Embryonic facial prominence (tissue), 1 donor: ENCODE measurements at regions not wholly inside any gene's neighbourhood (a gene's known extent, or its start where the extent isn't known, plus 50 kb on each side); places are given as distances from the start of the nearest gene placed in this dataset.
"Not testable (repeated sequence)": the region's sequence is repeated elsewhere in the genome, so short reads cannot be mapped to it uniquely, and the experiment has no call there.

ENCODE experiments used
- DNase-seq: peaks from one replicate; pipeline ENCODE4 v3.0.0-alpha.2; 2016; ENCODE audit errors: extremely low spot score

GRCh38 chr14:35944847-35945246 lies 118.7 kb downstream of the BRMS1L start:
- no peak for DNase-seq

- no peak for DNase-seq
Observed at GRCh38 chr14:35940291-35940690, 114.2 kb downstream of the BRMS1L start.

GRCh38 chr14:35938770-35939169 lies 112.6 kb downstream of the BRMS1L start:
- DNase-seq: no peak

- no peak for DNase-seq
Observed at GRCh38 chr14:35934499-35934898, 108.4 kb downstream of the BRMS1L start.

GRCh38 chr14:35932659-35933159 lies 106.6 kb downstream of the BRMS1L start:
- no peak for DNase-seq

GRCh38 chr14:35932136-35932535 lies 106.0 kb downstream of the BRMS1L start:
- no peak for DNase-seq

GRCh38 chr14:35931346-35931745 lies 105.2 kb downstream of the BRMS1L start:
- no peak for DNase-seq

GRCh38 chr14:35929186-35929585 lies 103.0 kb downstream of the BRMS1L start:
- DNase-seq: no peak

- DNase-seq: no peak
Observed at GRCh38 chr14:35927727-35928126, 101.6 kb downstream of the BRMS1L start.

GRCh38 chr14:35925319-35925718 lies 99.2 kb downstream of the BRMS1L start:
- DNase-seq: no peak

GRCh38 chr14:35922590-35922989 lies 96.5 kb downstream of the BRMS1L start:
- DNase-seq: not testable (repeated sequence)

- no peak for DNase-seq
Observed at GRCh38 chr14:35921745-35922144, 95.6 kb downstream of the BRMS1L start.
